NB4 (cell line): ENCODE measurements at regions not wholly inside any gene's neighbourhood (a gene's known extent, or its start where the extent isn't known, plus 50 kb on each side); places are given as distances from the start of the nearest gene placed in this dataset.
A peak's percentile ranks its signal among the peaks of the same experiment; 100 is the strongest.

Experiments
- DNase-seq: peaks from one replicate; pipeline ENCODE4 v3.0.0; 2010; ENCODE audit warnings: low read depth
- H3K4me3 ChIP-seq: one replicate; pipeline ENCODE4 v1.5.1; 2011; ENCODE audit warnings: mild to moderate bottlenecking, low read depth, low read length, moderate library complexity
- MYC ChIP-seq: IDR thresholded peaks from 2 replicates; pipeline ENCODE4 v1.6.1; 2011; ENCODE audit warnings: low read depth, low read length
- POLR2A ChIP-seq: IDR thresholded peaks from 2 replicates; pipeline ENCODE4 v1.6.1; 2011; ENCODE audit warnings: mild to moderate bottlenecking; ENCODE audit not compliant: insufficient read length; ENCODE audit errors: extremely low read depth
- TF ChIP-seq, protein P1 (sequence below): IDR thresholded peaks from one replicate; pipeline ENCODE4 v1.5.1; 2012; ENCODE audit warnings: low read depth, low read length
- TF ChIP-seq, protein P2 (sequence below): IDR thresholded peaks from 2 replicates; pipeline ENCODE4 v1.6.1; 2011; ENCODE audit warnings: low read depth, low read length

DNA sequence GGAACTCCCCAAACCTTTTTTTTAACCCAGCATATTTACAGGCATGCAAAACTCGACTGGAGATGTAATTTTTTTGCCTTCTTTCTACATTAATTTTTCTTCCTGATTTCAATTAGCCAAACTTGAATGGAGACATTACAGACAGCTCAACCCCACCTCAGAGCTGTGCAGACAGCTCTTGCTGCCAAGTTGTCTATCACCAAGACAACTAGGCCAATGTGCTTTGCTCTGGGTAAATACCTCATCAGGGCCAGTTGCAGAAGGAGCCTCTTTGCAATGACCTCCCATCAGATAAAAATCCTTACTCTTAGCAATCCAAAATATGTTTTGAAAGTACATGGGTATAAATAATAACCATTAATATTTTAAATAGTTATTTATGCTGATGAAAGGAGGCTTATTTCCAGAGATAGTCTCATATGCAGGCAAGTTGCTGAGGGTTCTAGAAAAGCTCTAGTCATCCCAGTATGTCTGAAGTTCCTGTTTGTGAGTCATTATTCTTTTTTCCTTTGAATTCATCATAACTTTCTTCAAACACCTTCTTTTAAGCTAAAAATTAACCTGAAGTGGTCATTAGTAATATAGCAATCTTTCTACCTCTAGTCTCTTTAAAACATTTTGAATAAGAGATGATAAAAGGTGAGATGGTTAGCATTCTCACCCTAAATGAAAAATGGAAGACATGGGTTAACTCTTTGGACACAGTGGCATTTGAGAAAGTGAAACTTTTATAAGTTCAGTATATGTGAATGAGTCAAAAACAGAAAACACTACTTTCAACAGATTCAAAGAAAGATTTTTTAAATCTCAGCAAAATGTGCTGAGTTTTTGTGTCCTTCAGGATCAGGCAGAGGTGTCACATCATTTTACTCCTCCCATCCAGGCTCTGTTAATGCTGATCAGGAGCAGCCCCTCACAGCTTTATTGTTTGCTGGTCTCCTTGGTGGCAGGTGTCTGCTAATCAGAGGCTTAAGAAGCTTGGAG is 475.5 kb upstream of the FGF16 start:
- TF ChIP-seq, protein P1, sequence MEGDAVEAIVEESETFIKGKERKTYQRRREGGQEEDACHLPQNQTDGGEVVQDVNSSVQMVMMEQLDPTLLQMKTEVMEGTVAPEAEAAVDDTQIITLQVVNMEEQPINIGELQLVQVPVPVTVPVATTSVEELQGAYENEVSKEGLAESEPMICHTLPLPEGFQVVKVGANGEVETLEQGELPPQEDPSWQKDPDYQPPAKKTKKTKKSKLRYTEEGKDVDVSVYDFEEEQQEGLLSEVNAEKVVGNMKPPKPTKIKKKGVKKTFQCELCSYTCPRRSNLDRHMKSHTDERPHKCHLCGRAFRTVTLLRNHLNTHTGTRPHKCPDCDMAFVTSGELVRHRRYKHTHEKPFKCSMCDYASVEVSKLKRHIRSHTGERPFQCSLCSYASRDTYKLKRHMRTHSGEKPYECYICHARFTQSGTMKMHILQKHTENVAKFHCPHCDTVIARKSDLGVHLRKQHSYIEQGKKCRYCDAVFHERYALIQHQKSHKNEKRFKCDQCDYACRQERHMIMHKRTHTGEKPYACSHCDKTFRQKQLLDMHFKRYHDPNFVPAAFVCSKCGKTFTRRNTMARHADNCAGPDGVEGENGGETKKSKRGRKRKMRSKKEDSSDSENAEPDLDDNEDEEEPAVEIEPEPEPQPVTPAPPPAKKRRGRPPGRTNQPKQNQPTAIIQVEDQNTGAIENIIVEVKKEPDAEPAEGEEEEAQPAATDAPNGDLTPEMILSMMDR = no peak
- TF ChIP-seq MYC (no peak), POLR2A (no peak)
- TF ChIP-seq, protein P2, sequence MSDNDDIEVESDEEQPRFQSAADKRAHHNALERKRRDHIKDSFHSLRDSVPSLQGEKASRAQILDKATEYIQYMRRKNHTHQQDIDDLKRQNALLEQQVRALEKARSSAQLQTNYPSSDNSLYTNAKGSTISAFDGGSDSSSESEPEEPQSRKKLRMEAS = no peak
- H3K4me3 ChIP-seq = no peak overlapping the region
- no peak for DNase-seq

DNA sequence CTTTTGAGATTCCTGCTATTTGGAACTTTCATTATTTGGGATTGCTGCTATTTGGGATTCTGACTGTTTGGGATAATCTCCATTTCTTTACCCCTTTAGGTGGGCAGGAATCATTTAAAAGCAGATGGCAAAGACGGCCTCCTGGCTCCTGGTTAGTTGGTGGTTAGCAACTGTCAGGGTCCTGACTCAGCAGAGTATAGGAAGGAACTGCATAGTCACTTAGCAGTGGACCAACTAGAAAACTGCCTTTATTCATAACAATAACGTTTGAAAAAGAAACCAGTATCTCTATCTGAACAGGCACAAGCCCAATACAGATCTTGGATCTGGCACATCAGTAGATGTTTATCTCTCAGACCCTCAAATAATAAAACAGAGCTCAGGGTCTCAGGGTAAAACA is 469.7 kb upstream of the FGF16 start:
- DNase-seq = peak; percentile 1
- H3K4me3 ChIP-seq = no peak overlapping the region
- TF ChIP-seq MYC = no peak
- no peak for TF ChIP-seq POLR2A
- TF ChIP-seq, protein P1 = no peak
- TF ChIP-seq, protein P2 = no peak

DNA sequence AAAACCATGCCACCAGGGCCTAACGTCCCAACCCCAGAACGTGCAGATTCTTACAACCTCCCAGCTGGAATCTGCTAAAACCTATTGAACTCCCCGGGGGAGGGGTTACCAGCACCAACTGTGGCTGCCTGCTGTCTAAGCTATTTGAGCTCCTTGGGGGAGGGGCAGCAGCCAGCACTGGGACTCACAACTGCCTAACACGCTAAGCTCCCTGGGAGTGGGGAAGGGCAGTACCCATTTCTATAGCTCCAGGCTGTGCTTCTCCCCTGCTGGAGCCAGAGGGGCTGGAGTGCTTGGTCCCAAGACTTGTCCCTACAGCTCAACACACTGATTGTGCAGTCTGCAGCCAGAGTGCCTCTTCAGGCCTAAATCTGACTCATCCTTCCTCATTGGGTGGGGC is 459.8 kb upstream of the FGF16 start:
- H3K4me3 ChIP-seq = no peak overlapping the region
- no peak for DNase-seq
- TF ChIP-seq MYC = no peak
- TF ChIP-seq, protein P2 = no peak
- no peak for TF ChIP-seq POLR2A
- TF ChIP-seq, protein P1 = no peak

DNA sequence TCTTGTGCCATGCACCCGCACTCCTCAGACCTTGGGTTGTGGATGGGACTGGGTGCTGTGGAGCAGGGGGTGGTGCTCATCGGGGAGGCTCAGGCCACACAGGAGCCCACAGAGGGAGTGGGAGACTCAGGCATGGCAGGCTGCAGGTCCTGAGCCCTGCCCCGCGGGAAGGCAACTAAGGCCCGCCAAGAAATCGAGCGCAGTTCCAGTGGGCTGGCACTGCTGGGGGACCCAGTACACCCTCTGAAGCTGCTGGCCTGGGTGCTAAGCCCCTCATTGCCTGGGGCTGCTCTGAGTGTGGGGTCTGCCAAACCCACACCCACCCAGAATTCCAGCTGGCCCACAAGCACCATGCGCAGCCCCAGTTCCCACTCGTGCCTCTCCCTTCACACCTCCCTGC is 450.5 kb upstream of the FGF16 start:
- no peak for TF ChIP-seq POLR2A
- TF ChIP-seq, protein P1 = no peak
- no peak for TF ChIP-seq MYC
- TF ChIP-seq, protein P2 = no peak
- no peak overlapping the region for H3K4me3 ChIP-seq
- DNase-seq = no peak

DNA sequence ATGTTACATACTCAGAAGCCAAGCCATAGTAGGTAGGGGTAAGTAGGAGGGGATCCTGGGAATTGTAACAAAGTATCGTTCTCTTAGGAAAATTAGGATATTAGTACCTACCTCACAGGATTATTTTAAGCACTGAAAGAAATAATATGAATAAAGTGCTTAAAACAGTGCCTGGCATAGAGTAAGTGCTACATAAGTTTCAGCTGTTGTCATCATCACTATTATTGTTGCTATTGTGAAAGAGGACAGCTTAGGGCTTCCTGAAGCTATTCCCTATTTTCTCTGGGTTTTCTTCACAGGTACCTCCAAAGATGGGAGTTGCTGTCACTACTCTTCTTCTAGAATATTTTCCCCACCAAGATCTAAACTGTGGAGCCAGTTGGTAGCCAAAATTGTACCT is 443.7 kb upstream of the FGF16 start:
- TF ChIP-seq, protein P2 = no peak
- TF ChIP-seq MYC (no peak), POLR2A (no peak)
- TF ChIP-seq, protein P1 = no peak
- no peak overlapping the region for H3K4me3 ChIP-seq
- no peak for DNase-seq
